Neural cell (in vitro differentiated cells): ENCODE measurements at regions not wholly inside any gene's neighbourhood (a gene's known extent, or its start where the extent isn't known, plus 50 kb on each side); places are given as distances from the start of the nearest gene placed in this dataset.

Experiments used
- H2AFZ ChIP-seq: fragments of 200-600, 300-800 bp; sonication (generic), shearing (Covaris generic); 2 replicates; pipeline ENCODE4 v1.6.0; 2014; ENCODE audit warnings: low read depth, mild to moderate bottlenecking, antibody characterized with exemption, low read length, moderate library complexity
- H3F3A ChIP-seq: fragments of 200-600 bp; shearing (Covaris generic); 2 replicates; pipeline ENCODE4 v1.6.1; 2016; ENCODE audit warnings: mild to moderate bottlenecking, moderate library complexity, mixed read lengths, antibody characterized with exemption, low read length; ENCODE audit not compliant: insufficient read depth, poor library complexity, severe bottlenecking
- H3K27ac ChIP-seq: fragments of 200-600, 300-800 bp; sonication (generic), shearing (Covaris generic); 2 replicates; pipeline ENCODE4 v1.5.1; 2014; ENCODE audit warnings: mild to moderate bottlenecking, low read length, moderate library complexity
- H3K27me3 ChIP-seq: fragments of 300-800, 200-600 bp; sonication (generic), shearing (Covaris generic); 2 replicates; pipeline ENCODE4 v1.6.0; 2014; ENCODE audit warnings: mild to moderate bottlenecking, low read depth, low read length, moderate library complexity; ENCODE audit not compliant: insufficient read depth
- H3K36me3 ChIP-seq: fragments of 300-800, 200-600 bp; sonication (generic), shearing (Covaris generic); 2 replicates; pipeline ENCODE4 v1.5.1; 2014; ENCODE audit warnings: mild to moderate bottlenecking, antibody characterized with exemption, low read length, moderate library complexity; ENCODE audit not compliant: insufficient read depth
- H3K4me2 ChIP-seq: fragments of 300-800, 200-600 bp; sonication (generic), shearing (Covaris generic); 2 replicates; pipeline ENCODE4 v1.6.0; 2014; ENCODE audit warnings: mild to moderate bottlenecking, low read length
- H3K4me3 ChIP-seq: fragments of 300-800, 200-600 bp; sonication (generic), shearing (Covaris generic); 2 replicates; pipeline ENCODE4 v1.5.1; 2014; ENCODE audit warnings: mild to moderate bottlenecking, low read length, moderate library complexity
- H3K79me2 ChIP-seq: fragments of 200-600 bp; shearing (Covaris generic); replicated peaks from 2 replicates; pipeline ENCODE4 v1.6.0; 2014; ENCODE audit warnings: mild to moderate bottlenecking, low read length, moderate library complexity; ENCODE audit not compliant: insufficient read depth
- H3K9ac ChIP-seq: fragments of 300-800, 200-600 bp; sonication (generic), shearing (Covaris generic); 2 replicates; pipeline ENCODE4 v1.6.1; 2016; ENCODE audit warnings: mild to moderate bottlenecking, low read length, mixed read lengths
- H3K9me2 ChIP-seq: fragments of 200-600 bp; shearing (Covaris generic); 2 replicates; pipeline ENCODE4 v1.6.1; 2016; ENCODE audit warnings: mild to moderate bottlenecking, low read length, mixed read lengths; ENCODE audit not compliant: insufficient read depth
- H3K9me3 ChIP-seq: fragments of 200-600, 300-800 bp; sonication (generic), shearing (Covaris generic); 2 replicates; pipeline ENCODE4 v1.6.1; 2016; ENCODE audit warnings: mild to moderate bottlenecking, mixed run types, low read length, moderate library complexity, mixed read lengths
- H4K20me1 ChIP-seq: fragments of 200-600 bp; shearing (Covaris generic); 2 replicates; pipeline ENCODE4 v1.6.1; 2016; ENCODE audit warnings: mild to moderate bottlenecking, mixed run types; ENCODE audit not compliant: insufficient read depth
- EP300 ChIP-seq: fragments of 450-650 bp; conservative IDR thresholded peaks from 2 replicates; pipeline ENCODE4 v1.6.1; 2014; ENCODE audit warnings: antibody characterized with exemption, mild to moderate bottlenecking, moderate library complexity; ENCODE audit not compliant: poor library complexity, severe bottlenecking
- EZH2 ChIP-seq: fragments of 200-600, 300-800 bp; shearing (Covaris generic), sonication (generic); IDR thresholded peaks from 2 replicates; pipeline ENCODE4 v1.6.1; 2014; ENCODE audit warnings: antibody characterized with exemption, low read length, borderline replicate concordance, mild to moderate bottlenecking; ENCODE audit not compliant: insufficient read depth, poor library complexity, severe bottlenecking
- MXI1 ChIP-seq: fragments of 450-650 bp; conservative IDR thresholded peaks from 2 replicates; pipeline ENCODE4 v1.6.1; 2014; ENCODE audit warnings: antibody characterized with exemption, mild to moderate bottlenecking; ENCODE audit not compliant: poor library complexity, severe bottlenecking
- POLR2AphosphoS5 ChIP-seq: IDR thresholded peaks from 2 replicates; pipeline ENCODE4 v1.6.1; 2012
- RAD21 ChIP-seq: fragments of 450-650 bp; conservative IDR thresholded peaks from 2 replicates; pipeline ENCODE4 v1.6.1; 2014; ENCODE audit warnings: antibody characterized with exemption, mild to moderate bottlenecking, moderate library complexity
- REST ChIP-seq: IDR thresholded peaks from 2 replicates; pipeline ENCODE4 v1.6.1; 2012; ENCODE audit warnings: borderline replicate concordance
- SMC3 ChIP-seq: fragments of 450-650 bp; conservative IDR thresholded peaks from 2 replicates; pipeline ENCODE4 v1.6.1; 2014; ENCODE audit warnings: antibody characterized with exemption, mild to moderate bottlenecking, moderate library complexity; ENCODE audit not compliant: poor library complexity
- TAF1 ChIP-seq: IDR thresholded peaks from 2 replicates; pipeline ENCODE4 v1.6.1; 2012; ENCODE audit warnings: low read depth
- TF ChIP-seq, protein P1 (sequence below): fragments of 450-650 bp; IDR thresholded peaks from 2 replicates; pipeline ENCODE4 v1.5.1; 2014; ENCODE audit warnings: antibody characterized with exemption, mild to moderate bottlenecking, moderate library complexity; ENCODE audit not compliant: poor library complexity, severe bottlenecking

GRCh38 chr6:7003041-7003440 is 104.7 kb upstream of the RREB1 start:
- TF ChIP-seq TAF1 (no peak), POLR2AphosphoS5 (no peak), EP300 (no peak)
- Histone ChIP-seq H4K20me1 (no peaks in the 10 kb centered on the region), H3K4me2 (no peak overlapping the region), H3K36me3 (no peaks in the 10 kb centered on the region), H3K9me2 (no peaks in the 10 kb centered on the region), H3K9me3 (no peaks in the 10 kb centered on the region), H3K27me3 (no peaks in the 10 kb centered on the region), H3K27ac (no peak overlapping the region), H3K79me2 (no peaks in the 10 kb centered on the region), H2AFZ (no peak overlapping the region), H3F3A (no peaks in the 10 kb centered on the region), H3K9ac (no peak overlapping the region), H3K4me3 (no peak overlapping the region)

GRCh38 chr6:7004581-7005297 is 103.0 kb upstream of the RREB1 start:
- H3K36me3 ChIP-seq, result no peaks in the 10 kb centered on the region
- no peak for TF ChIP-seq RAD21
- no peak for TF ChIP-seq EP300
- no peak for TF ChIP-seq EZH2
- TF ChIP-seq, protein P1, sequence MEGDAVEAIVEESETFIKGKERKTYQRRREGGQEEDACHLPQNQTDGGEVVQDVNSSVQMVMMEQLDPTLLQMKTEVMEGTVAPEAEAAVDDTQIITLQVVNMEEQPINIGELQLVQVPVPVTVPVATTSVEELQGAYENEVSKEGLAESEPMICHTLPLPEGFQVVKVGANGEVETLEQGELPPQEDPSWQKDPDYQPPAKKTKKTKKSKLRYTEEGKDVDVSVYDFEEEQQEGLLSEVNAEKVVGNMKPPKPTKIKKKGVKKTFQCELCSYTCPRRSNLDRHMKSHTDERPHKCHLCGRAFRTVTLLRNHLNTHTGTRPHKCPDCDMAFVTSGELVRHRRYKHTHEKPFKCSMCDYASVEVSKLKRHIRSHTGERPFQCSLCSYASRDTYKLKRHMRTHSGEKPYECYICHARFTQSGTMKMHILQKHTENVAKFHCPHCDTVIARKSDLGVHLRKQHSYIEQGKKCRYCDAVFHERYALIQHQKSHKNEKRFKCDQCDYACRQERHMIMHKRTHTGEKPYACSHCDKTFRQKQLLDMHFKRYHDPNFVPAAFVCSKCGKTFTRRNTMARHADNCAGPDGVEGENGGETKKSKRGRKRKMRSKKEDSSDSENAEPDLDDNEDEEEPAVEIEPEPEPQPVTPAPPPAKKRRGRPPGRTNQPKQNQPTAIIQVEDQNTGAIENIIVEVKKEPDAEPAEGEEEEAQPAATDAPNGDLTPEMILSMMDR, result no peak
- TF ChIP-seq REST, result no peak
- no peak for TF ChIP-seq TAF1
- no peak for TF ChIP-seq MXI1
- no peak for TF ChIP-seq POLR2AphosphoS5
- no peak for TF ChIP-seq SMC3

More at GRCh38 chr6:7004581-7005297, 103.0 kb upstream of the RREB1 start:
- H3F3A ChIP-seq, result no peaks in the 10 kb centered on the region
- H2AFZ ChIP-seq, result no peak overlapping the region
- H3K4me3 ChIP-seq, result no peak overlapping the region
- no peaks in the 10 kb centered on the region for H3K9me3 ChIP-seq
- H3K79me2 ChIP-seq, result no peaks in the 10 kb centered on the region
- no peaks in the 10 kb centered on the region for H3K9me2 ChIP-seq
- H3K9ac ChIP-seq, result no peak overlapping the region
- H3K27ac ChIP-seq, result no peak overlapping the region
- H4K20me1 ChIP-seq, result no peaks in the 10 kb centered on the region
- H3K4me2 ChIP-seq, result no peak overlapping the region
- H3K27me3 ChIP-seq, result no peaks in the 10 kb centered on the region
